Neural cell (in vitro differentiated cells): ENCODE measurements at regions not wholly inside any gene's neighbourhood (a gene's known extent, or its start where the extent isn't known, plus 50 kb on each side); places are given as distances from the start of the nearest gene placed in this dataset.

ENCODE experiments used
- H2AFZ ChIP-seq: fragments of 200-600, 300-800 bp; sonication (generic), shearing (Covaris generic); 2 replicates; pipeline ENCODE4 v1.6.0; 2014; ENCODE audit warnings: low read depth, mild to moderate bottlenecking, antibody characterized with exemption, low read length, moderate library complexity
- H3F3A ChIP-seq: fragments of 200-600 bp; shearing (Covaris generic); 2 replicates; pipeline ENCODE4 v1.6.1; 2016; ENCODE audit warnings: mild to moderate bottlenecking, moderate library complexity, mixed read lengths, antibody characterized with exemption, low read length; ENCODE audit not compliant: insufficient read depth, poor library complexity, severe bottlenecking
- H3K27ac ChIP-seq: fragments of 200-600, 300-800 bp; sonication (generic), shearing (Covaris generic); 2 replicates; pipeline ENCODE4 v1.5.1; 2014; ENCODE audit warnings: mild to moderate bottlenecking, low read length, moderate library complexity
- H3K27me3 ChIP-seq: fragments of 300-800, 200-600 bp; sonication (generic), shearing (Covaris generic); 2 replicates; pipeline ENCODE4 v1.6.0; 2014; ENCODE audit warnings: mild to moderate bottlenecking, low read depth, low read length, moderate library complexity; ENCODE audit not compliant: insufficient read depth
- H3K36me3 ChIP-seq: fragments of 300-800, 200-600 bp; sonication (generic), shearing (Covaris generic); 2 replicates; pipeline ENCODE4 v1.5.1; 2014; ENCODE audit warnings: mild to moderate bottlenecking, antibody characterized with exemption, low read length, moderate library complexity; ENCODE audit not compliant: insufficient read depth
- H3K4me2 ChIP-seq: fragments of 300-800, 200-600 bp; sonication (generic), shearing (Covaris generic); 2 replicates; pipeline ENCODE4 v1.6.0; 2014; ENCODE audit warnings: mild to moderate bottlenecking, low read length
- H3K4me3 ChIP-seq: fragments of 300-800, 200-600 bp; sonication (generic), shearing (Covaris generic); 2 replicates; pipeline ENCODE4 v1.5.1; 2014; ENCODE audit warnings: mild to moderate bottlenecking, low read length, moderate library complexity
- H3K79me2 ChIP-seq: fragments of 200-600 bp; shearing (Covaris generic); replicated peaks from 2 replicates; pipeline ENCODE4 v1.6.0; 2014; ENCODE audit warnings: mild to moderate bottlenecking, low read length, moderate library complexity; ENCODE audit not compliant: insufficient read depth
- H3K9ac ChIP-seq: fragments of 300-800, 200-600 bp; sonication (generic), shearing (Covaris generic); 2 replicates; pipeline ENCODE4 v1.6.1; 2016; ENCODE audit warnings: mild to moderate bottlenecking, low read length, mixed read lengths
- H3K9me2 ChIP-seq: fragments of 200-600 bp; shearing (Covaris generic); 2 replicates; pipeline ENCODE4 v1.6.1; 2016; ENCODE audit warnings: mild to moderate bottlenecking, low read length, mixed read lengths; ENCODE audit not compliant: insufficient read depth
- H3K9me3 ChIP-seq: fragments of 200-600, 300-800 bp; sonication (generic), shearing (Covaris generic); 2 replicates; pipeline ENCODE4 v1.6.1; 2016; ENCODE audit warnings: mild to moderate bottlenecking, mixed run types, low read length, moderate library complexity, mixed read lengths
- H4K20me1 ChIP-seq: fragments of 200-600 bp; shearing (Covaris generic); 2 replicates; pipeline ENCODE4 v1.6.1; 2016; ENCODE audit warnings: mild to moderate bottlenecking, mixed run types; ENCODE audit not compliant: insufficient read depth
- CTCF ChIP-seq: fragments of 450-650 bp; IDR thresholded peaks from 2 replicates; pipeline ENCODE4 v1.5.1; 2014; ENCODE audit warnings: antibody characterized with exemption, mild to moderate bottlenecking, moderate library complexity; ENCODE audit not compliant: poor library complexity, severe bottlenecking
- EP300 ChIP-seq: fragments of 450-650 bp; conservative IDR thresholded peaks from 2 replicates; pipeline ENCODE4 v1.6.1; 2014; ENCODE audit warnings: antibody characterized with exemption, mild to moderate bottlenecking, moderate library complexity; ENCODE audit not compliant: poor library complexity, severe bottlenecking
- EZH2 ChIP-seq: fragments of 200-600, 300-800 bp; shearing (Covaris generic), sonication (generic); IDR thresholded peaks from 2 replicates; pipeline ENCODE4 v1.6.1; 2014; ENCODE audit warnings: antibody characterized with exemption, low read length, borderline replicate concordance, mild to moderate bottlenecking; ENCODE audit not compliant: insufficient read depth, poor library complexity, severe bottlenecking
- MXI1 ChIP-seq: fragments of 450-650 bp; conservative IDR thresholded peaks from 2 replicates; pipeline ENCODE4 v1.6.1; 2014; ENCODE audit warnings: antibody characterized with exemption, mild to moderate bottlenecking; ENCODE audit not compliant: poor library complexity, severe bottlenecking
- POLR2AphosphoS5 ChIP-seq: IDR thresholded peaks from 2 replicates; pipeline ENCODE4 v1.6.1; 2012
- RAD21 ChIP-seq: fragments of 450-650 bp; conservative IDR thresholded peaks from 2 replicates; pipeline ENCODE4 v1.6.1; 2014; ENCODE audit warnings: antibody characterized with exemption, mild to moderate bottlenecking, moderate library complexity
- REST ChIP-seq: IDR thresholded peaks from 2 replicates; pipeline ENCODE4 v1.6.1; 2012; ENCODE audit warnings: borderline replicate concordance
- SMC3 ChIP-seq: fragments of 450-650 bp; conservative IDR thresholded peaks from 2 replicates; pipeline ENCODE4 v1.6.1; 2014; ENCODE audit warnings: antibody characterized with exemption, mild to moderate bottlenecking, moderate library complexity; ENCODE audit not compliant: poor library complexity
- TAF1 ChIP-seq: IDR thresholded peaks from 2 replicates; pipeline ENCODE4 v1.6.1; 2012; ENCODE audit warnings: low read depth

DNA sequence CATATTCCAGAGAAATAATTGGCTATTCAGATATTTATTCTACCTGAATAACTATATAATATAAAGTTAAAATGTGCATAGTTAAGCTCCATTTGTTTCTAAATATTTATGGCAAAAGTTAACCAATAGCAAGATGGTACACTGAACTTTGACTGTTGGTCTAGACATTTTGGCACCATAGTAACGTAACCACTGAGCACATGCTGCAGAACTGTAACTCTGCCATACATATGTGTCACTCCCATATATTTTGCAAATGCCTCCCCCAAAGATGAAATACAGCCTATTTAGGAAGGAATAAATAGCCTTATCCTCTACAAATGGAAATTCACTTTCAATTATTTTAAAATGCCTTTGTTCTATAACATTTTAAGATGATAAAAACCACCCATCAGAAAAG, 424.9 kb downstream of the CENPC start:
- Histone ChIP-seq H3K4me2 (no peak overlapping the region), H3K79me2 (no peaks in the 10 kb centered on the region), H3K9me2 (no peaks in the 10 kb centered on the region), H4K20me1 (no peaks in the 10 kb centered on the region), H3K27me3 (no peaks in the 10 kb centered on the region), H2AFZ (no peak overlapping the region), H3K9ac (no peak overlapping the region), H3K4me3 (no peak overlapping the region), H3K9me3 (no peaks in the 10 kb centered on the region), H3K36me3 (no peaks in the 10 kb centered on the region), H3F3A (no peaks in the 10 kb centered on the region), H3K27ac (no peak overlapping the region)
- no peak for TF ChIP-seq POLR2AphosphoS5
- no peak for TF ChIP-seq TAF1
- TF ChIP-seq EP300: no peak

DNA sequence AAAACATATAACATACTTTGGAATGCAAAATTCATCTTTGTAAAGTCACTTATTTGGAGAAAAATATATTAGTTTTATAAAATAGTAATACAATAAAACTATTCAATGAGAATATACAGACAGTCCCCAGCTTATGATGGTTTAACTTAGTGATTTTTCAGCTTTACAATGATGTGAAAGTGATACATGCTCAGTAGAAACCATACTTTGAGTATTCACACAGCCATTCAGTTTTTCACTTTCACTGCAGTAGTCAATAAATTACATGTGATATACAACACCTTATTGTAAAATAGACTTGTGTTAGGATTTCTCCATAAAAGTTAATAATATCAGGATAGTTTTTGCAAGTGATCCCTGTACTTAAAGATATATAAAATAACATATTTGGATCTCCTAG, 436.0 kb downstream of the CENPC start:
- no peak for TF ChIP-seq CTCF
- TF ChIP-seq POLR2AphosphoS5: no peak
- TF ChIP-seq EP300: no peak
- no peak for TF ChIP-seq RAD21
- TF ChIP-seq EZH2: no peak
- TF ChIP-seq REST: no peak
- no peak for TF ChIP-seq MXI1
- TF ChIP-seq SMC3: no peak
- TF ChIP-seq TAF1: no peak
- no peaks in the 10 kb centered on the region for H3K79me2 ChIP-seq
- no peaks in the 10 kb centered on the region for H3F3A ChIP-seq
- H3K4me3 ChIP-seq: no peak overlapping the region
- H2AFZ ChIP-seq: no peak overlapping the region
- no peak overlapping the region for H3K4me2 ChIP-seq
- no peaks in the 10 kb centered on the region for H3K27me3 ChIP-seq
- H3K27ac ChIP-seq: no peak overlapping the region
- no peaks in the 10 kb centered on the region for H4K20me1 ChIP-seq
- no peaks in the 10 kb centered on the region for H3K9me2 ChIP-seq
- H3K9me3 ChIP-seq: no peaks in the 10 kb centered on the region
- H3K9ac ChIP-seq: no peak overlapping the region
- H3K36me3 ChIP-seq: no peaks in the 10 kb centered on the region

DNA sequence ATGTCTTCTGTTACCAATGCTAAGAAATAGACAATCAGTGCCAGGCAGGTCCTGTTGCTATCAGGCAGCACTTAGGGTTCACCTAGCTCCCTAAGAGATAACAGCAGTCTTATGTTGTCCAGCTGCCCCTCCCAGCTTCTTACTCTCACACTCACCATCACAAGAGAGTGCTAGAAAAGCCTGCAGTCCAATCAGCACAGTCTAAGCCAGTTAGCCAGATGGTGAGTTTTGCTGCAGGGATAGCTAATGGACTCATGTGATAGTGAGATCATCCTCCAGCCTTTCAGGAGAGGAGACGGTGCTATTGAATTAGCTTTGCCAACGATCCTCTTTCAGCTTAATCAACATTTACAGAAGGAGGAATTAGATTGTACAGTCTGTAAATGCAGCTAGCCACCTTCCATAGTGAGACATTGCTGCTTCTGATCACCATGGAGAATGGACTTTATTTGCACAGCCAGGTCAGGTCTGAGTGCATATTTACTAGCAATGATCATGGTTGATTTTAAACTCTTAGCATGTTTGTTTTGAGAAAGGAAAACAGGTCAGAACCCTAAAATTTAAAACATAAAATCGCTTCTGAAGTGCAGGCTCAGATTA, 438.3 kb downstream of the CENPC start:
- no peaks in the 10 kb centered on the region for H3K9me2 ChIP-seq
- TF ChIP-seq REST (no peak), SMC3 (no peak), TAF1 (no peak), EP300 (no peak), RAD21 (no peak), POLR2AphosphoS5 (no peak), EZH2 (no peak), MXI1 (no peak), CTCF (no peak)
- no peak overlapping the region for H3K4me2 ChIP-seq
- H3K9me3 ChIP-seq: no peaks in the 10 kb centered on the region
- H4K20me1 ChIP-seq: no peaks in the 10 kb centered on the region
- H3K36me3 ChIP-seq: no peaks in the 10 kb centered on the region
- H3K79me2 ChIP-seq: no peaks in the 10 kb centered on the region
- no peaks in the 10 kb centered on the region for H3K27me3 ChIP-seq
- no peak overlapping the region for H3K9ac ChIP-seq
- no peak overlapping the region for H3K4me3 ChIP-seq
- H3F3A ChIP-seq: no peaks in the 10 kb centered on the region
- H2AFZ ChIP-seq: no peak overlapping the region
- H3K27ac ChIP-seq: no peak overlapping the region
